ENCODE measurements at regions not wholly inside any gene's neighbourhood (a gene's known extent, or its start where the extent isn't known, plus 50 kb on each side); places are given as distances from the start of the nearest gene placed in this dataset.

DNA sequence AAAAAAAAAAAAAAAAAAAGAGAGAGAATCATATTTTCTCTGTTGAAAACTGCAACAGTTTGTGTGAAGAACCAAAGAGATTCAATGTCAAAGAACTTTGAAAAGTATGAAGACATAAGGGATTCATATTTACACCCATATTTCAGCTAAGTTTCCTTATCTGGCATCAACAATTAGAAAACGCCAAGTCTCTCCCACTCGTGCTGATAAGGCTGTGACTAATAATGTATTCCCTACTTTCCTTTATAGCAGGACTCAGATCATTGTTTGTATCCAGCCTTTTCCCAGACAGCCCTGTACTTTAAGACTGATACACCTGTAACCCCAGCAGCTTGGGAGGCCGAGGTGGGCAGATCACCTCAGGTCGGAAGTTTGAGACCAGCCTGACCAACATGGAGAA, 54.1 kb upstream of the STK32A start:
- H3K27me3 ChIP-seq (ENCODE audit: insufficient read depth, low read length) = no peaks in the 10 kb centered on the region
- no peaks in the 10 kb centered on the region for H3K36me3 ChIP-seq (ENCODE audit: insufficient read depth, low read length)
- H3K9me2 ChIP-seq (ENCODE audit: low read depth, low read length) = no peaks in the 10 kb centered on the region
- H3K4me2 ChIP-seq (ENCODE audit: low read length) = no peak overlapping the region
- TF ChIP-seq, protein P1, sequence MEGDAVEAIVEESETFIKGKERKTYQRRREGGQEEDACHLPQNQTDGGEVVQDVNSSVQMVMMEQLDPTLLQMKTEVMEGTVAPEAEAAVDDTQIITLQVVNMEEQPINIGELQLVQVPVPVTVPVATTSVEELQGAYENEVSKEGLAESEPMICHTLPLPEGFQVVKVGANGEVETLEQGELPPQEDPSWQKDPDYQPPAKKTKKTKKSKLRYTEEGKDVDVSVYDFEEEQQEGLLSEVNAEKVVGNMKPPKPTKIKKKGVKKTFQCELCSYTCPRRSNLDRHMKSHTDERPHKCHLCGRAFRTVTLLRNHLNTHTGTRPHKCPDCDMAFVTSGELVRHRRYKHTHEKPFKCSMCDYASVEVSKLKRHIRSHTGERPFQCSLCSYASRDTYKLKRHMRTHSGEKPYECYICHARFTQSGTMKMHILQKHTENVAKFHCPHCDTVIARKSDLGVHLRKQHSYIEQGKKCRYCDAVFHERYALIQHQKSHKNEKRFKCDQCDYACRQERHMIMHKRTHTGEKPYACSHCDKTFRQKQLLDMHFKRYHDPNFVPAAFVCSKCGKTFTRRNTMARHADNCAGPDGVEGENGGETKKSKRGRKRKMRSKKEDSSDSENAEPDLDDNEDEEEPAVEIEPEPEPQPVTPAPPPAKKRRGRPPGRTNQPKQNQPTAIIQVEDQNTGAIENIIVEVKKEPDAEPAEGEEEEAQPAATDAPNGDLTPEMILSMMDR (IDR thresholded peaks at IDR 0.05; ENCODE audit: low read length) = no peak
- TF ChIP-seq EZH2 (IDR thresholded peaks at IDR 0.05; ENCODE audit: borderline replicate concordance, low read length) = no peak
- H3K27ac ChIP-seq (ENCODE audit: low read depth, low read length, poor library complexity, severe bottlenecking) = no peak overlapping the region
- H3K9me3 ChIP-seq (ENCODE audit: low read length) = no peaks in the 10 kb centered on the region
- no peaks in the 10 kb centered on the region for H3F3A ChIP-seq (ENCODE audit: insufficient read depth, low read length)
- H3K79me2 ChIP-seq (ENCODE audit: insufficient read depth, low read length) = no peaks in the 10 kb centered on the region
- H4K20me1 ChIP-seq (ENCODE audit: insufficient read depth, low read length) = no peaks in the 10 kb centered on the region
- H3K4me3 ChIP-seq (ENCODE audit: low read depth, low read length, poor library complexity, severe bottlenecking) = no peak overlapping the region
- no peak overlapping the region for H3K9ac ChIP-seq (ENCODE audit: low read length)
- no peaks in the 10 kb centered on the region for H3K4me1 ChIP-seq (ENCODE audit: insufficient read depth, low read length, severe bottlenecking)
- H2AFZ ChIP-seq (ENCODE audit: low read length) = no peak overlapping the region

All from OCI-LY1 (cell line).